ENCODE measurements at regions not wholly inside any gene's neighbourhood (a gene's known extent, or its start where the extent isn't known, plus 50 kb on each side); places are given as distances from the start of the nearest gene placed in this dataset.

GRCh38 chr4:30783751-30784150 lies 63.6 kb downstream of the PCDH7 start:
- no peak for DNase-seq

DNA sequence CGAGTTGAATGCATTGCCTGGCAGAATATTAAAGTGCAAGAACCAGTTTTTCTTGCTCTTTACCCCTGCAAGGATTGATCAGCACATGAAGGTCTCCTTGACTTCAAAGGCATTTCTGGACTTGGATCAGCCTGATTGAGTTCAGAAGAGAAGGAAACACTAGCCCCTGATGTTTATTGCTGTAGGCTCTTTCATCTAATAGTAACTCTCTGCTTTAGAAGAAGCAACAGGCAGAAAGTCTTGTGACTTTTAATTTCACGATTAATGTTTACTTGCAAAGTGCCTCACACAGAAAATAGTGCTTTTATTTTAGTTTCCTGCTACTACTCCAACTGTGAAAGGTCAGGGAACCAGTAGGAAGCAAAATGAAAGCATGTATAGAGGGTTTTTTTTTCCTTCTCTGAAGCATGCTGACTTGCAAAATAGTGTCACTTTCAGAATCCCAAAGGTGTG lies 69.1 kb downstream of the PCDH7 start:
- DNase-seq, result peak; percentile 56

DNA sequence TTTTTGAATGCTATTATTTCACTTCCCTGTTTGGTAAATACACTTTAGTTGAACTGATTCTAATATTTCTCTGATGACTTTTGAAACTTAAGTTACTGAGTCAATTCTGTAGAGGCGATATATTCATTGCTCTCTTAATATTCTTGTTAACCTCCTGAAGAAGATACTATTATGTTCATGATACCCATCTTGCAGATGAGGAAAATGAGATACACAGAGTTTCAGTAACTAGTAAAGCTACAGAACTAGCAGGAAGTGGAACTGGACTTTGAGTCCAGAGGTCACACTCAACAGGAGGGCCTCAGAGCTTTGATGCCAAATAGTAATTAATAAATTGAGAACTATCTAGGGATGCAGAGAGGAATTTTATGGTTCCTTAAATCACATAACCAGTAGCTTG lies 70.0 kb downstream of the PCDH7 start:
- DNase-seq, result no peak

DNA sequence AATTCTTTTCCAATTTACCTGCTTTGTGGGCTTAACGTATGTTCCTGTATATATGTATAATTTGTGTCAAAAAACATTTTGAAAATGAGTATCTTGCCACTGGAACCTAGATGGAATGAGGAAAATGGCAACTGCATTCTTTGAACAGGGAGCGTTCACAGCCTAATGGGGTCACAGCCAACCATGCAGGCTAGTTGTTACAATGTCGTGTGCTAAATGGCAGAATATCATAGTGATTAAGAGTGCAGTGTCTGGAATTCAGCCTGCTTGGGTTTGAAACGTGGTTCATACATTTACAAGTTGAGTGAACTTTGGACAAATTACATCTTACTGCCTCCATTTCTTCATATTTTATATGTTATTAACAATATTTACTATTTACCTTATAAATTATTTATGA lies 70.8 kb downstream of the PCDH7 start:
- DNase-seq, result no peak

DNA sequence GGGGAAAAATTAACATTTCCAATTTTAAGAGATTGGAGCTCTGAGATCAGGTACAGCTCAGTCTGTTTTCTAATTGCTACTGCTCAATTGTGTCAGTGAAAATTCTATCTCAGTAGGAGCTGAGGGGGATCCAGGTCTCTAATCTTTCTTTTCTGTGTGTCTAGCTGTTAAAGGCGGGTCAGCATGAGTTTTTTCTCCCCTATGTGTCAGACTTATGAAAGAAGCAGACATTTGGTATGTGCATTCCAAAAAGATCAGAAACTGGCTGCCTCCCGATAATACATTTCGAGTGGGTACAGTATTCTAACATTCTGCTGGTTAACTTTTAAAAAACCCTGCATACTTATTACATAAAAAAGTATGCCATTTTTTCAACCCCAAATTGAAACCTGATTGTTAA lies 72.4 kb downstream of the PCDH7 start:
- no peak for DNase-seq

DNA sequence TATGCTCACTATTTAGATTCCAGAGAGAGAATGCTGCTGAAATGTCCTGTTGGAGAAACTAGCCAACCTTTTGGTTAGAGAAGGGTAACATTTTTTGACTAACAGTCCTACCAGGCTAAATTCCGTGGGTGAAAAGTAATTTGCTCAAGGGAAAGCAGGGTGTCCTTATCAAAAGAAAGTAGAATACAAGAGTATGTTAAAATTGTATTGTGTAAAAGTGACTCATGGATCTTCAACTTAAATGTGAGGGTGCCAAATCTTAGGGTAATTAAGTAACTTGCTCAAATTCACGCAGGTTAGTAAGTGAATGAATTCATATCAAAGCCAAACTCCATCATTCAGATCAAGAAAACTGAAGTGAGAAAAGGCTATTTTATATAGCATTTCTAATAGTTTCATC lies 81.7 kb downstream of the PCDH7 start:
- no peak for DNase-seq

- DNase-seq, result no peak
Measured at GRCh38 chr4:30802622-30803323, 82.6 kb downstream of the PCDH7 start.

- no peak for DNase-seq
Measured at GRCh38 chr4:30808276-30808675, 88.1 kb downstream of the PCDH7 start.

GRCh38 chr4:30811296-30811695 lies 91.1 kb downstream of the PCDH7 start:
- DNase-seq, result no peak

DNA sequence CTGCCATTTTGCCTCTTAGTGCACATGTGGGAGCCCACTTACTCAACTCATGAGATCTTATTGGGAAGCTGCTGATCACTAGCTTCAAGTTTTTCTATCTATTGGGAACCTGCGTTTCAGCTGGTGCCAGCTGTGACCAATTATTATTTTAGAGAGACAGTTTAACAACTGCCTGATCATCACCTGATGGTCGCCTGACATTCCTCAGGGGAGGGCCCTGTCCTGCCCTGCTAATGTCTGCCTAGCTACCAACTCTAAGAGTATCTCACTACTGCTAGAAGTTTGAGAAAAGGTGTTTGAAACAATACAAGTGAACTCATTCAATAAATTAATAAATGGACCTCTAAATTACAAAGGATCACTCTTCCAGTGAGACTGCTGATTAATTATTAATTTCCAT lies 95.5 kb downstream of the PCDH7 start:
- peak; percentile 55 for DNase-seq

GRCh38 chr4:30817447-30817846 lies 97.3 kb downstream of the PCDH7 start:
- DNase-seq, result no peak

- DNase-seq, result no peak
Measured at GRCh38 chr4:30818541-30818940, 98.4 kb downstream of the PCDH7 start.

- no peak for DNase-seq
Measured at GRCh38 chr4:30821275-30821674, 101.1 kb downstream of the PCDH7 start.

DNA sequence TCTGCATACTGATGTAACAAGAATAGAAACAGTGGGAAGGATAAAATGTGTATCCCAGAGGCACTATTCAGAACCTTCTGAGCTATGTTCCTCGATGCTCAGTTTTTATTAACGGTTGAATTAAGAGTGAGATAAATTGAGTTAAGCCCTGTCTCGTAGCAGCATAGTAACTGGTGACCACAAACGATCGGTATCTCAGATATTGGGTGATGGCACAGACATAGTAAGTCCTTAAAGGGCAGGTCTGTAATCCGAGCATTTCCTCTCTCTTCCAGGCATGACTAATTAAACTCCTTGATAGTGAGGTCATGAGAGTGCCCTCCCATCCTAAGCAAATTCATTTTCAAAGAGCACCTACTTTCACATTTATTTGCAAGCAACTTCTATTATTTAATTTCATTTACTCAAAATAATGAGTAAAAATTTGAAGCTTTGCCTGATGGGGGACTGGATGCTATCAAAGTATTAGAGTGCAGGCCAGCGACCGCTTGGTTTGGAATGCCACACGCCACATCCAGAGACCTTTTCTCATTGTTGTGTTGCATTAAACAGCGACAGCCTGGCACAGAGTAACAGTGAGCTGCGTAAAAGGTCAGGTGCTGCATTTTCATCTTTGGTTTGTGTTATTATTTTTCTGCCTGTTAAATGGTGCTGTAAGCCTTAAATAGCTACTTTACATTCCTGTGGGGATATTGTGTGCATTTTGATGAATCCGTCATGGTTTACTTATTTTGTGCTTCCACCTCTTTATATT lies 101.9 kb downstream of the PCDH7 start:
- DNase-seq, result peak; percentile 69

GRCh38 chr4:30822911-30823551 lies 102.9 kb downstream of the PCDH7 start:
- no peak for DNase-seq

- no peak for DNase-seq
Measured at GRCh38 chr4:30825008-30825770, 105.0 kb downstream of the PCDH7 start.

GRCh38 chr4:30828264-30828926 lies 108.2 kb downstream of the PCDH7 start:
- no peak for DNase-seq

GRCh38 chr4:30832639-30833038 lies 112.5 kb downstream of the PCDH7 start:
- no peak for DNase-seq

GRCh38 chr4:30833206-30833605 lies 113.0 kb downstream of the PCDH7 start:
- no peak for DNase-seq

- DNase-seq, result no peak
Measured at GRCh38 chr4:30835044-30835443, 114.9 kb downstream of the PCDH7 start.

- no peak for DNase-seq
Measured at GRCh38 chr4:30836231-30836630, 116.1 kb downstream of the PCDH7 start.

DNA sequence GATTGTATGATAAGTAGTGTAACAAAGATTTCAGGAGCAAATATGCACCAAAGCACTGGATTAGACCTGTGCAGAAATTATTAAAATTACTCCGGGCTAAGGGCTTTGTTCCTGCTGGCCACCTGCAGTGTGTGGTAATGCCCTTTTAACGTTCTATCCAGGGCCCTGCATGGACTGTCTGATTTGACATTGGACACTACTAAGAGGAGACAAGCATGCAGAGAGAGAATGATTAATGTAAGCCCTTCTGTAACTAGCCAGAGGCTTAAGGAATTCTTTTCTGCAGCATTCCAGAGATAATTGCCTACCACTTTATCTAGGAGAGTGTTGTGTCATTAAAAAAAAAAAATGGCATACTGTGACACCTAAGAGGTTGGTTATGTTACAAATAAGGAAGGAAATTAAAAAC lies 117.0 kb downstream of the PCDH7 start:
- peak; percentile 74 for DNase-seq

- DNase-seq, result no peak
Measured at GRCh38 chr4:30837861-30838260, 117.7 kb downstream of the PCDH7 start.

All from islet precursor cell (in vitro differentiated cells).